GM18519 (cell line): ENCODE measurements at regions not wholly inside any gene's neighbourhood (a gene's known extent, or its start where the extent isn't known, plus 50 kb on each side); places are given as distances from the start of the nearest gene placed in this dataset.

ENCODE experiments used
- ATAC-seq: cut with Tn5 transposase; IDR thresholded peaks from one replicate; pipeline ENCODE4 v1.9.1; 2021; ENCODE audit warnings: mild to moderate bottlenecking, moderate library complexity; ENCODE audit not compliant: unreplicated experiment, low FRiP score

- ATAC-seq, result no peak
These were observed 437.9 kb downstream of the KLF12 start for GRCh38 chr13:73696271-73696670.

DNA sequence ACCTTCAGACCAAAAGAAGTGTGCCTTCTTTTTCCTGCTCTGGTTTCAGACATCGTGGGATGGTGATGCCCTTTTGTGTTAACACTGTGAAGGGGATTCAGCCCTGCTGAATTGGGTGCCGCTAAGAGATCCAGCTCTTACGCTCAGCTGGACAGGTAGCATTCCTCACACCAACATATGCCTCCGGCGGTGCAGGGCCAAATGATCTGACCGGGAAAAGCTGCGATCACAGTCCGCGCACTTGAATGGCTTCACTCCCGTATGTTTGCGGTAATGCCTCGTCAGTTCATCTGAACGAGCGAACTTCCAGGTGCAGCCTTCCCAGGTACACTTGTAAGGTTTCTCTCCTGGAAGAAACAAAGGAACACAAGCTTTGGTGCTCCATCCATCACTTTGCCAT is 438.9 kb downstream of the KLF12 start:
- no peak for ATAC-seq

GRCh38 chr13:73693215-73693614 is 441.0 kb downstream of the KLF12 start:
- no peak for ATAC-seq

DNA sequence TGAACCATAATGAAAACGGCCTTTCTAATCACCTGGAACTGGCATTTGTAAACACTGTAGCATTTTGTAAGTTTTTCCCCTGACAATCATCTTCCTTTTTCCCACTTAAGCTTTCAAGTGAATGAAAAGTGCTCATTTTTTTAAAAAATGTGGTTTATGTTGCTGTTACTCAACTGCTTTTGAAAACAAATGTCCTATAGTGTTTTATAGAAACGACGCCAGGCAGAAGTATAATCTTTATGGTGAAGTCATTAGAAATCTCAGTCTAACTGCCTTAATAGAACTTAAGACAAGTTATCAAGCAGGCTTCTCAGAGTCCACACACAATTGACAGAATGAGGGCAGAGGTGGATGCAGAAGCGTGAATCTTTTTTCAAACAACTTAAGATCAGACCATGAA is 442.3 kb downstream of the KLF12 start:
- ATAC-seq, result no peak

GRCh38 chr13:73687929-73688328 is 446.3 kb downstream of the KLF12 start:
- no peak for ATAC-seq

- no peak for ATAC-seq
These were observed 447.1 kb downstream of the KLF12 start for GRCh38 chr13:73687087-73687486.

DNA sequence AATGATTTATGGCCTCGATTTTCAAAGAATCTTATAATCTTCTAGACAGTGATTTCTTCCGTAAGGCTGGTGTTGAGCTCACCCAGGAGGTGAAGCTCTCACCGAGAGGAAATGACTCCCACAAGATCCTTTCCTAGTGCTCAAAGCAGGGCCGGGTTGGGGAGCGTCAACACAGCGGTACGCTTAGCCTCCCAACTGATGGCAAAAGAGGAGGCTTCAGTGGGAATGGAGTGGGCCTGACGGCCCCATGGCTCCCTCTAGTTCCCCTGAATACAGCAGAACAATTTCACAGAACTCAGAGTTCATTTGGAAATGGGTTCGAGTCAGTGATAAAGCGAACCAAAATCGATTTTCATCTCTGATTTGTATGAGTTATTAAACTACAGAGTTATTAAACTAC is 449.5 kb downstream of the KLF12 start:
- ATAC-seq, result no peak

GRCh38 chr13:73684286-73684685 is 449.9 kb downstream of the KLF12 start:
- no peak for ATAC-seq

GRCh38 chr13:73683746-73684145 is 450.5 kb downstream of the KLF12 start:
- no peak for ATAC-seq

- ATAC-seq, result no peak
These were observed 452.4 kb downstream of the KLF12 start for GRCh38 chr13:73681779-73682178.

DNA sequence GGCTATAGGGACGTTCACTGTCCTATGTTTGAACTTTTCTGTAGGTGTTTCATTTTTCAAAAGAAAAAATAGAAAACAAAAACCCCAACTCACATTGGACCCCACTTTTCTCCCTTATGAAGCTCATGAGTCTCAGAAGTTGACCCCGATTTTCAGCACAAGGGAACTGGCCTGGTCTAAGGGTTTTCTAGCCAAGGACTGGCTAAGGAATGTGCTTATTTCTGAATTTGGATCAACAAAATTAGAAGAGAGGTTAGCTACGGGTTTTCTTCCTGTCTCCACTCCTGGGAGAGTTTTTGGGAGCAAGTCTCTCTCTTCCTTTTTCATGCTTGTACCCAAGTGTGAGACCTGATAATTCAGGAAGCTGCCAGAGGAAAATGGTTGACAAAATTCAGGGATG is 453.2 kb downstream of the KLF12 start:
- ATAC-seq, result no peak

- no peak for ATAC-seq
These were observed 457.1 kb downstream of the KLF12 start for GRCh38 chr13:73677048-73677601.

GRCh38 chr13:73676550-73677047 is 457.6 kb downstream of the KLF12 start:
- no peak for ATAC-seq

GRCh38 chr13:73675821-73676220 is 458.4 kb downstream of the KLF12 start:
- ATAC-seq, result no peak

DNA sequence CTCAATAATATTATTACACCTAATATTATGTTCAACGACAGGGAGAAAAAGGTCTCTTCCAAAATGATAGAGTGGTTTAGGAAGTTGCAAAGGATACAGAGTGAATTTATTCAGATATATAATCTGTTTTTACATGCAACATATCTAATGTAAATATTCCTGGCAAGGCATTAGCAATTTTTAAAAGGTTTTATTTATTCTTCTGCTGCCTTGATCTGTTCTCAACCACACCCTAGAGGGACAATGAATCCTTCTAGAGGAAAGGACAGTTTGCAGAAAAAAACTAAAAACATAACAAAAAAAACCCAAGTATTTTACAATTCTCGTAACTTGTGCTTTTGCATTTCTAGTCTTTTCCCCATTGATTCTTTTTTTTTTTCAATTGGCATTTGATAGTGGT is 459.6 kb downstream of the KLF12 start:
- no peak for ATAC-seq

DNA sequence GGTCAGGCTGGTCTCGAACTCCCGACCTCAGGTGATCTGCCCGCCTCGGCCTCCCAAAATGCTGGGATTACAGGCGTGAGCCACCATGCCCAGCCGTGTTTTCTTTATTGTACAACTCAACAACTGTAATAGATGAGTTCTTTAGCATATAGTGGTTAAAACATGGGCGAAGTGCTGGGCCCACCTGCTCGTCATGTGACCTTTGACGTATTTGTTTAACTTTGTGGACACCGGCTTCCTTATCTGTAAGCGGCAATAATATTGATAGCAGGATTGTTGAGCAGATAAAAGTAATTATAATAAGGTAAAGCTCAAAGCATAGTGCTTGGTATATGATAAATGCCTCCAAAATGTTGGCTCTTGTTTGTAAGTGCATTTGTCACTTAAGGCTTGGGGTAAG is 460.3 kb downstream of the KLF12 start:
- no peak for ATAC-seq

DNA sequence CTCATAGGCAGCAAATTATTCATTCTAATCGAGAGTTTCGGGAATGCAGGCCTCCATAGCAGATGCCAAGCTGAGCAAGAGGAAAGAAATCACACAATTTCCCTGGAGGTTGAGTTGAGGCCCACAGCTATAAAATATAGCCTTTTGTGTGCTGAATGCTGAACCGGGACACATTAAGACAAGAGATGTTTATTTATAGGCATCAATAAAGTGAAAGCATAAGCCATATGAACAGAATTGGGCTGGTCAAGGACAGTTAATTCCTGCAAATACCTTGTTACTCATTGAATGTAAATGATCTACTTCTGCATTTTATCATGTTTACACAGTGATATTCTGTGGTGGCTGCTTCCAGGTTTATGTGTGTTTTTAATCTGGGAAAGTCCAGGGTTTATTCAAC is 461.7 kb downstream of the KLF12 start:
- no peak for ATAC-seq

- no peak for ATAC-seq
These were observed 462.5 kb downstream of the KLF12 start for GRCh38 chr13:73671732-73672131.

- no peak for ATAC-seq
These were observed 463.2 kb downstream of the KLF12 start for GRCh38 chr13:73671011-73671410.

GRCh38 chr13:73667756-73668155 is 466.4 kb downstream of the KLF12 start:
- no peak for ATAC-seq

GRCh38 chr13:73665261-73665660 is 468.9 kb downstream of the KLF12 start:
- ATAC-seq, result no peak

DNA sequence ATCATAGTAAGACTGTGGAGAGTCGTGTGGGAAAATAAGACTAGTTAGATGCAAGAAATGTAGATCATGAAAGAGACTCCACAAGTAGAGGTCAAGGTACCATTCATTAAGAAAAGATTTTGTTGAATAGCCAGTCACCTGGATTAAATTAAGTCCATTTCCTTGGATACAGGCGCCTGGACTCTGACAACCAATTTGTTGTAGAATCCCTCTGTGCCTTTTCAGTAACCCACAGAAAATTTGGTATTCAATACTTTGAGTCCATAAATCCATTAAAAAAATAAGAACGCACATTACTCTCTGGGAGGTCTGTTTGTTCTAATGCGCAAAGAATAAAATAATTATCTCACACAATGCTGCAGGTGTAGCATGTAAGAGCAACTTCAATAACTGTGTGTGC is 469.4 kb downstream of the KLF12 start:
- no peak for ATAC-seq

- ATAC-seq, result no peak
These were observed 471.4 kb downstream of the KLF12 start for GRCh38 chr13:73662833-73663232.
